HCT116 (cell line): ENCODE measurements at regions not wholly inside any gene's neighbourhood (a gene's known extent, or its start where the extent isn't known, plus 50 kb on each side); places are given as distances from the start of the nearest gene placed in this dataset.

Experiments used
- ATAC-seq: fragments of 200-7000 bp; cut with Tn5 transposase; 2 replicates; pipeline ENCODE4 v1.9.1; 2020; ENCODE audit warnings: mild to moderate bottlenecking, moderate library complexity
- BruUV-seq: library from RNA; stranded (reverse); fragments of 400-500 nt; replicated peaks from 2 replicates; lab custom pipeline; 2021; lab: Mats Ljungman, UMichigan
- CTCF ChIA-PET: fragments of 300-600 bp; sonication (Branson Sonifier 250); formaldehyde crosslinking; loops from one replicate; lab custom pipeline; 2021; ENCODE audit warnings: antibody characterized with exemption; lab: Charles Lee
- POLR2A ChIA-PET: fragments of 300-600, 350-600 bp; sonication (Branson Sonifier 250); formaldehyde crosslinking; loops from one replicate; lab custom pipeline; 2021; ENCODE audit warnings: antibody characterized with exemption; lab: Charles Lee
- RAD21 ChIA-PET, 2 experiments: fragments of 300-600 bp; sonication (Branson Sonifier 250); formaldehyde crosslinking; loops; one replicate each; lab custom pipeline; 2023; ENCODE audit warnings: low total read pairs in 2 of 2; ENCODE audit not compliant: uncharacterized antibody in 2 of 2, unreplicated experiment in 2 of 2, low non-redundant PET in 1 of 2; lab: Charles Lee
- DNase-seq: peaks from one replicate; pipeline ENCODE4 v3.0.0-alpha.2; 2010; ENCODE audit warnings: low read depth, low spot score
- H2AFZ ChIP-seq: fragments of 200-600 bp; shearing (Covaris generic), sonication (generic); 2 replicates; pipeline ENCODE4 v1.6.1; 2017; ENCODE audit warnings: low read depth, mixed run types, mixed read lengths, antibody characterized with exemption, low read length; ENCODE audit not compliant: poor library complexity, severe bottlenecking
- H3K27ac ChIP-seq: 2 replicates; pipeline ENCODE4 v1.5.1; 2012; ENCODE audit warnings: low read depth, low read length
- H3K27me3 ChIP-seq: fragments of 200-600 bp; sonication (generic); 2 replicates; pipeline ENCODE4 v1.6.1; 2016; ENCODE audit warnings: mixed run types, low read length, mixed read lengths; ENCODE audit not compliant: insufficient read depth
- H3K36me3 ChIP-seq, 2 experiments: fragments of 200-500 bp in 1 of 2; fragments of 200-600 bp in 1 of 2; sonication (Bioruptor generic) in 1 of 2; sonication (generic) in 1 of 2; 2 replicates each; pipeline versions ENCODE4 v1.5.1 to v1.6.1; 2014 to 2016; ENCODE audit warnings: low read length in 2 of 2, inconsistent platforms in 1 of 2, mixed read lengths in 1 of 2, mixed run types in 1 of 2; ENCODE audit not compliant: insufficient read depth in 2 of 2, control insufficient read depth in 1 of 2
- H3K4me1 ChIP-seq, 2 experiments: fragments of 200-600 bp in 1 of 2; sonication (generic) in 1 of 2; 2 replicates each; pipeline versions ENCODE4 v1.5.1 to v1.6.1; 2012 to 2017; ENCODE audit warnings: low read length in 2 of 2, inconsistent platforms in 1 of 2, mild to moderate bottlenecking in 1 of 2, mixed read lengths in 1 of 2, mixed run types in 1 of 2, moderate library complexity in 1 of 2; ENCODE audit not compliant: insufficient read depth in 2 of 2, control insufficient read depth in 1 of 2
- H3K4me2 ChIP-seq: fragments of 200-600 bp; sonication (generic); 2 replicates; pipeline ENCODE4 v1.6.1; 2017; ENCODE audit warnings: mixed run types, low read length, mixed read lengths
- H3K4me3 ChIP-seq, 2 experiments: fragments of 200-600 bp in 1 of 2; sonication (generic) in 1 of 2; replicated peaks in 1 of 2; 2 replicates each; pipeline ENCODE4 v1.5.1; 2011 to 2016; ENCODE audit warnings: low read length in 2 of 2, control low read depth in 1 of 2, low read depth in 1 of 2, mild to moderate bottlenecking in 1 of 2, mixed read lengths in 1 of 2, mixed run types in 1 of 2
- H3K79me2 ChIP-seq: fragments of 200-600 bp; sonication (generic); 2 replicates; pipeline ENCODE4 v1.6.1; 2017; ENCODE audit warnings: mild to moderate bottlenecking, mixed run types, low read length, moderate library complexity, mixed read lengths; ENCODE audit not compliant: insufficient read depth
- H3K9ac ChIP-seq: fragments of 200-600 bp; sonication (generic); 2 replicates; pipeline ENCODE4 v1.6.1; 2016; ENCODE audit warnings: low read length, mixed read lengths
- H3K9me2 ChIP-seq: fragments of 200-600 bp; sonication (generic), shearing (Covaris generic); 2 replicates; pipeline ENCODE4 v1.6.1; 2017; ENCODE audit warnings: mixed run types, mild to moderate bottlenecking, moderate library complexity; ENCODE audit not compliant: insufficient read depth
- H3K9me3 ChIP-seq, 2 experiments: fragments of 200-500 bp in 1 of 2; fragments of 200-600 bp in 1 of 2; sonication (Bioruptor generic) in 1 of 2; sonication (generic) in 1 of 2; 2 replicates each; pipeline ENCODE4 v1.6.1; 2014 to 2017; ENCODE audit warnings: low read length in 2 of 2, mixed read lengths in 2 of 2, inconsistent platforms in 1 of 2, low read depth in 1 of 2, mild to moderate bottlenecking in 1 of 2, mixed run types in 1 of 2, moderate library complexity in 1 of 2; ENCODE audit not compliant: control insufficient read depth in 1 of 2, insufficient read depth in 1 of 2
- H4K20me1 ChIP-seq: fragments of 200-600 bp; sonication (generic), shearing (Covaris generic); 2 replicates; pipeline ENCODE4 v1.6.1; 2017; ENCODE audit warnings: mixed run types, mild to moderate bottlenecking, moderate library complexity; ENCODE audit not compliant: insufficient read depth
- CEBPB ChIP-seq: IDR thresholded peaks from 2 replicates; pipeline ENCODE4 v1.6.1; 2012; ENCODE audit warnings: low read depth
- EZH2 ChIP-seq: fragments of 200-600 bp; sonication (generic); IDR thresholded peaks from 2 replicates; pipeline ENCODE4 v1.6.1; 2017; ENCODE audit warnings: antibody characterized with exemption, mixed run types
- POLR2A ChIP-seq: IDR thresholded peaks from 2 replicates; pipeline ENCODE4 v1.7.0; 2011; ENCODE audit warnings: borderline replicate concordance; ENCODE audit not compliant: insufficient read depth, insufficient read length; ENCODE audit errors: extremely low read depth
- RAD21 ChIP-seq: IDR thresholded peaks from 2 replicates; pipeline ENCODE4 v1.6.1; 2012; ENCODE audit warnings: low read depth, mild to moderate bottlenecking
- REST ChIP-seq: IDR thresholded peaks from 2 replicates; pipeline ENCODE4 v1.6.1; 2012; ENCODE audit warnings: low read depth
- SP1 ChIP-seq: IDR thresholded peaks from 2 replicates; pipeline ENCODE4 v1.6.1; 2012; ENCODE audit warnings: low read depth
- YY1 ChIP-seq: IDR thresholded peaks from 2 replicates; pipeline ENCODE4 v1.6.1; 2011; ENCODE audit warnings: low read length, low read depth, moderate library complexity, mild to moderate bottlenecking; ENCODE audit not compliant: insufficient replicate concordance; ENCODE audit errors: extremely low read depth
- ZNF274 ChIP-seq: fragments of 200-500 bp; sonication (Bioruptor generic); IDR thresholded peaks from 2 replicates; pipeline ENCODE4 v1.6.1; 2014; ENCODE audit warnings: mild to moderate bottlenecking, low read depth, low read length, inconsistent platforms
- intact Hi-C: fragments of 100-400 bp; cut with micrococcal nuclease; formaldehyde crosslinking; loops from 2 replicates; pipeline ENCODE4 v1.10.0; 2022
- TF ChIP-seq, protein P1 (sequence below): IDR thresholded peaks from 2 replicates; pipeline ENCODE4 v1.6.1; 2012

- no peaks in the 10 kb centered on the region for H3K79me2 ChIP-seq
- H3K27ac ChIP-seq, result no peak overlapping the region
- H3K9me3 ChIP-seq, result no peaks in the 10 kb centered on the region
- no peaks in the 10 kb centered on the region; the same call in 1 of the 2 replicates for H3K9me2 ChIP-seq
- no peak for DNase-seq
- no peak for ATAC-seq
- CTCF ChIA-PET, result no interaction called here
- no TSS peak for BruUV-seq
- no peak overlapping the region for H3K9ac ChIP-seq
- H3K4me2 ChIP-seq, result no peak overlapping the region
- RAD21 ChIA-PET, result no interaction called here
- H3K4me1 ChIP-seq, result peaks cover 13 to 19% of the 10 kb centered on the region in 2 experiments
- no peak overlapping the region for H3K4me3 ChIP-seq
- POLR2A ChIA-PET, result no interaction called here
- H3K27me3 ChIP-seq, result no peaks in the 10 kb centered on the region
- H4K20me1 ChIP-seq, result no peaks in the 10 kb centered on the region
- no peak overlapping the region for H2AFZ ChIP-seq
- TF ChIP-seq REST (no peak), POLR2A (no peak), SP1 (no peak), ZNF274 (no peak), EZH2 (no peak), RAD21 (no peak), YY1 (no peak), CEBPB (no peak)
- TF ChIP-seq, protein P1, sequence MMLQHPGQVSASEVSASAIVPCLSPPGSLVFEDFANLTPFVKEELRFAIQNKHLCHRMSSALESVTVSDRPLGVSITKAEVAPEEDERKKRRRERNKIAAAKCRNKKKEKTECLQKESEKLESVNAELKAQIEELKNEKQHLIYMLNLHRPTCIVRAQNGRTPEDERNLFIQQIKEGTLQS, result no peak
- no peaks in the 10 kb centered on the region for H3K36me3 ChIP-seq
- intact Hi-C loops, result no loop called here
Observed at GRCh38 chr10:118521415-118522117, 73.9 kb downstream of the PRLHR start.
